Neural crest cell (in vitro differentiated cells): ENCODE measurements at regions not wholly inside any gene's neighbourhood (a gene's known extent, or its start where the extent isn't known, plus 50 kb on each side); places are given as distances from the start of the nearest gene placed in this dataset.

Source experiments
- DNase-seq: peaks from one replicate; pipeline ENCODE4 v3.0.0; 2021; ENCODE audit warnings: low read depth, mixed read lengths, low spot score
- H3K27ac Mint-ChIP-seq: one replicate; pipeline ENCODE4 v1.8.0; 2021; ENCODE audit warnings: mild to moderate bottlenecking, mixed read lengths; ENCODE audit not compliant: unreplicated experiment
- H3K27me3 Mint-ChIP-seq: 2 replicates; pipeline ENCODE4 v1.8.0; 2021; ENCODE audit warnings: low read depth, mild to moderate bottlenecking, mixed read lengths
- H3K36me3 Mint-ChIP-seq: 2 replicates; pipeline ENCODE4 v1.8.0; 2021; ENCODE audit warnings: low read depth, mild to moderate bottlenecking, mixed read lengths
- H3K4me1 Mint-ChIP-seq: 2 replicates; pipeline ENCODE4 v1.8.0; 2021; ENCODE audit warnings: mixed read lengths
- H3K4me3 Mint-ChIP-seq: one replicate; pipeline ENCODE4 v1.8.0; 2021; ENCODE audit warnings: mild to moderate bottlenecking, mixed read lengths
- H3K9me3 Mint-ChIP-seq: 2 replicates; pipeline ENCODE4 v1.8.0; 2021; ENCODE audit warnings: mixed read lengths
- CTCF ChIP-seq: fragments of 200-600 bp; sonication (generic); conservative IDR thresholded peaks from 2 replicates; pipeline ENCODE4 v1.5.0; 2021; ENCODE audit warnings: antibody characterized with exemption, mild to moderate bottlenecking

DNA sequence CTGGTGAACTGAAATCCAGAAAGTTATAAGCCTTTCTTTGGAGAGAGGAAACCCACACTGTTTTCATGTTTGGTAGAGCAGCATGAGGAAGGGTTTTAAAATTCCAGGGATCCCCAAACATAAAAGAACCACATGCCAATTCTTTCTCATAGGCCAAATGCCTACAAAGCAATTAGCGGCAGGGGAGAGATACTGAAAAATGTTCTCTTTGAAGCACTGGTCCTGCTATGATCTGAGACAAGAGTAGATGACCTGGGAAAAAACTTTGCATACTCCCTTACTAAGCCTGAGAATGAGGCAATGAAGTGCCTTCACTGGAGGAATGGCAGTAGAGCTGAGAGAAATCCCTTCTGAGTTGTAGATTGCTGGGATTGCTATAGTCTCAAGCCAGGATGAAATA is 1261.7 kb downstream of the DSC3 start:
- H3K27me3 Mint-ChIP-seq = no peaks in the 10 kb centered on the region
- H3K27ac Mint-ChIP-seq = no peak overlapping the region
- H3K9me3 Mint-ChIP-seq = no peaks in the 10 kb centered on the region
- TF ChIP-seq CTCF = no peak
- no peaks in the 10 kb centered on the region for H3K4me1 Mint-ChIP-seq
- H3K36me3 Mint-ChIP-seq = no peaks in the 10 kb centered on the region
- no peak overlapping the region for H3K4me3 Mint-ChIP-seq
- no peak for DNase-seq

DNA sequence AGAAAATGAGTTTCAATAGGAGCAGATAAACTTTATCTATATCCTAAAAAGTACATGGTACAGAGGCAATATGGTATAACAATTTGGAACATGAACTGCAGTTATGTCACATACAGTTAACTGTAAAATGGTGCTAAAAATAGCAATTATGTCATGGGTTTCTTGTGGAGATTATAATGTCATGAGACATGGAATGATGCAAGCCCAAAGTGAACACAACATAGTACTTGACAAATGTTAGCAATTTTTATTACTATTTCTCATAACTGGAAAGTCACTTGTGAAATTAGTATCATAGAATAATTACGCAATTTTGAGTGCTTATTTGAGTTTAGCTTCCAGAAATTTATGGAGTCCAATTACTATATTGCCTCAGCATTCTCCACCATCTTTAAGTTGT is 1263.4 kb downstream of the DSC3 start:
- H3K4me1 Mint-ChIP-seq = no peaks in the 10 kb centered on the region
- H3K36me3 Mint-ChIP-seq = no peaks in the 10 kb centered on the region
- no peaks in the 10 kb centered on the region for H3K9me3 Mint-ChIP-seq
- H3K4me3 Mint-ChIP-seq = no peak overlapping the region
- no peak for TF ChIP-seq CTCF
- no peak for DNase-seq
- no peak overlapping the region for H3K27ac Mint-ChIP-seq
- H3K27me3 Mint-ChIP-seq = no peaks in the 10 kb centered on the region

GRCh38 chr18:29753379-29753778 is 1289.2 kb downstream of the DSC3 start:
- Mint-ChIP-seq H3K4me3 (no peak overlapping the region), H3K4me1 (no peaks in the 10 kb centered on the region), H3K36me3 (no peaks in the 10 kb centered on the region), H3K27me3 (no peaks in the 10 kb centered on the region), H3K27ac (no peak overlapping the region), H3K9me3 (peaks cover 6% of the 10 kb centered on the region)
- TF ChIP-seq CTCF = no peak
- DNase-seq = no peak

DNA sequence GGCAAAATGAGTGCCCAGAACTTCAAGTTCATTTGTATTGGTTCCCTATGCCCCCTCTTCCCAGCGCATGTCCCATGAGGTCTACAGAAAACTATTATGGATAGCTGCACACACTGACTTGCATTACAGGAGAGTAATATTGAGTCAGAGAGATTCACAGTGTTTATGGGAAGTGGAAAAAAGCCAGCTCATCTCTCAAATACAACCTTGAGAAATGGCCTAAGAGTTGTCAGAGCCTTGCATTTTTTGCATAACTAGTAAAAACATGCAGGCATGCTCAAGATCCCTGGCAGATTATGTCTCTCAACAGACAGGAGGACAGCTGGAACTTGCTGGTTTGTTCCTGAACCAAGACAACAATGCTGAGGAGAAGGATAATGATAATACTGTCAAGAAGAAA is 1292.8 kb downstream of the DSC3 start:
- no peak overlapping the region for H3K27ac Mint-ChIP-seq
- H3K4me3 Mint-ChIP-seq = no peak overlapping the region

DNA sequence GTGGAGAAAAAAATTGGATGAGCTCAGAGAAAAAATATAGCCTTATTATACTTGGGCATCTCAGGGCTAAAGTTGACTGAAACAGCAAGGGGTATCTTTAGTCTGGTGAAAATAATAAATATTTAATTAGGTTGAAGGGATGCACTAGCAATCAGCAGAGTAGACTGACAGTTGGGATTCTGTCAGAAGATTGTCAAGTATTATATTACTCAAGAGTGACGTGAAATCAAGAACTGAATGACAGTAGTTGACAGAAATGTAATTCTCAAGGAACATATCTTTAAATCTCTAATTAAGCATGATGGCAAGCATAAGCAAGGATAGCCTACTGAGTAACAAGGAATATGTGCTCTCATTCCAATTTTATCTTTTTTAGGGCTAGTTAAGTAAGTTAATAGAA is 1301.1 kb downstream of the DSC3 start:
- no peak for TF ChIP-seq CTCF
- Mint-ChIP-seq H3K27me3 (no peaks in the 10 kb centered on the region), H3K9me3 (no peaks in the 10 kb centered on the region), H3K4me1 (no peaks in the 10 kb centered on the region), H3K36me3 (no peaks in the 10 kb centered on the region), H3K4me3 (no peak overlapping the region), H3K27ac (no peak overlapping the region)
- DNase-seq = no peak

More for the DNA sequence above, 1292.8 kb downstream of the DSC3 start:
- no peaks in the 10 kb centered on the region for H3K36me3 Mint-ChIP-seq
- DNase-seq = no peak
- no peaks in the 10 kb centered on the region for H3K4me1 Mint-ChIP-seq
- no peaks in the 10 kb centered on the region for H3K27me3 Mint-ChIP-seq
- peaks cover 6% of the 10 kb centered on the region for H3K9me3 Mint-ChIP-seq
- TF ChIP-seq CTCF = no peak

- Mint-ChIP-seq H3K4me3 (no peak overlapping the region), H3K36me3 (no peaks in the 10 kb centered on the region), H3K27ac (no peak overlapping the region), H3K9me3 (peaks cover 8% of the 10 kb centered on the region), H3K4me1 (no peaks in the 10 kb centered on the region), H3K27me3 (no peaks in the 10 kb centered on the region)
- TF ChIP-seq CTCF = no peak
- DNase-seq = no peak
Observed at GRCh38 chr18:29737620-29738019, 1304.9 kb downstream of the DSC3 start.
